Left colon (tissue), 2 donors: ENCODE measurements at regions not wholly inside any gene's neighbourhood (a gene's known extent, or its start where the extent isn't known, plus 50 kb on each side); places are given as distances from the start of the nearest gene placed in this dataset.
"Not testable (repeated sequence)": the region's sequence is repeated elsewhere in the genome, so short reads cannot be mapped to it uniquely, and the experiment has no call there.

Experiments
- ATAC-seq: fragments of 200-7000 bp; cut with Tn5 transposase; one replicate; pipeline ENCODE4 v1.9.1; 2020; ENCODE audit warnings: mild to moderate bottlenecking, moderate library complexity
- DNase-seq, 2 donors: peaks; one replicate each; pipeline ENCODE4 v3.0.0-alpha.2; 2020
- intact Hi-C, 2 donors: fragments of 100-400 bp; cut with DNase I in 1 of 2; cut with micrococcal nuclease in 1 of 2; formaldehyde crosslinking; loops; one replicate each; pipeline versions ENCODE4 v1.11.2 to v1.14.0; 2022; cut with DNase I, micrococcal nuclease
- donor health status: DM: no; HTN: no; CAD: no.
- donor health status: DM: yes; HTN: yes; CAD: no.

GRCh38 chr21:6474250-6474968 is 4047.0 kb upstream of the TPTE start:
- ATAC-seq, DNase-seq, intact Hi-C loops: not testable (repeated sequence)

DNA sequence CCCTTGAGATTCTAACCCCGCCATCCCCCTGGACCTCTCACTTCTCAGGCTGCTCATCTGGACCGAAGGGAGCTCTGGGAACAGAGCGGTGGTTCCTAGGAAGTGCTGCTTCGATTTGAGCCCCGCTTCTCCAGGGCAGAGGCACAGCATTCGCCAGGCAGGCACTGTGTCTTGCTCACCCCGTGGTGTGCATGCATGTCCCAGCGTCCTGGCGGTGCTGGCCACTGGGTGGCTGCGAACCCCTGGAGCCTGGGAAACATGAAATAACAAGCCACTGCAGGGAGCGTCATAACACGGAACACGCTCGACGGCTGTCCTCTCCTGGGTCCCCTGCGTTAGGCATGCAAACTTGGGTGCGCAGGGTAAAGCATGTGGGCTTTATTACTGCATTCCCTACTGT is 4040.3 kb upstream of the TPTE start:
- intact Hi-C loops, DNase-seq, ATAC-seq: not testable (repeated sequence)

DNA sequence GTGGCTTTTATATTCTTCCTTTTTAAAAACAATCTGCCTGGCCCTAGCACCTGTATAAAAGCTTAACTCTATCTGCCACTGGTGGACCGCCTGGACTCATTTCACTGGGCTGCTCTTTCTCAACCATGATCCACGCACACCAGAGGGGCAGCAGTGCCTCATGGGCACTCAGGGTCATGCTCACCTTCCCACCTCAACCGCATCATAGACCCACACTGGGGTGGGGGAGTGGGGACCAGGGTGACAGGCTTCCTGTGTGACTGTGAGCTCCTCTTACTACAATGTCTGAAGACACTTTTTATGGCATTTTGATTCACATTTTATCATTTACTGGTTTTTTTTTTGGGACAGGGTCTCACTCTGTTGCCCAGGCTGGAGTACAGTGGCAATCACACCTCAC is 4038.8 kb upstream of the TPTE start:
- intact Hi-C loops, ATAC-seq, DNase-seq: not testable (repeated sequence)

DNA sequence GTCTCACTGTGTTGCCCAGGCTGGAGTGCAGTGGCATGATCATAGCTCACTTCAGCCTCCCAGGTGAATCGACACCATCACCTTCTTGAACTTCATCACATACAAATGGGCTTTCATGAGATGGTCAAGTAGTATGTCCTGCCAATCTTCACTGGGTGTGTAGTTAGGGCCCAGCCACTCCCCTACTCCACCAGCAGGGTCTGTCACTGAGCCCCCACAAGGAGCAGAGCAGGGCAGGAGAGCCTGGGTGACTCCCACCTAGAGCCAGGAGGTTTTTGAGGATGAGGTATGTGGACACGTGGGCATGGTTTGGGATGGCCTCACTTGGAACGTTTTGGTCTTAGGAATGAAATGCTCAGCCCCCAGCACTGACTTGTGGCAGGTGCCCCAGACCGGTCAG is 4037.7 kb upstream of the TPTE start:
- ATAC-seq, intact Hi-C loops, DNase-seq: not testable (repeated sequence)

DNA sequence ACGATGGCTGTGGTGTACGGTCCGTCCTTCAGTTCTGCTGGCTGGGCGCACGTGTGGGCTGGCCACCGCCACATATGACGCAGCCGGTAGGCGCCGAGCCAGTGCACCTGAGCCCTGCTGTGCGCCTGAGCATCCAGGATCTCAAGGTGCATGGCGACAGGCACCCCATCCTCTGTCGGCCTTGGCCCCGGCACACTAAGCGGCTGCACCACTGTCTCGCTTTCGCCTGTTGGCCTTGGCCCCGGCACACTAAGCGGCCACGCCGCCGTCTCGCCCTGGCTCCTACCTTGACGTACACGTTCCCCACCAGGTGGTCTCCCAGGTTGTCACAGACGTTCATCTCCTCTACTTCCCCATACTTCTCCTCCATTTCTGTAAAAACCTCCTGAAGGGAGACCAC is 4034.6 kb upstream of the TPTE start:
- DNase-seq, intact Hi-C loops, ATAC-seq: not testable (repeated sequence)

DNA sequence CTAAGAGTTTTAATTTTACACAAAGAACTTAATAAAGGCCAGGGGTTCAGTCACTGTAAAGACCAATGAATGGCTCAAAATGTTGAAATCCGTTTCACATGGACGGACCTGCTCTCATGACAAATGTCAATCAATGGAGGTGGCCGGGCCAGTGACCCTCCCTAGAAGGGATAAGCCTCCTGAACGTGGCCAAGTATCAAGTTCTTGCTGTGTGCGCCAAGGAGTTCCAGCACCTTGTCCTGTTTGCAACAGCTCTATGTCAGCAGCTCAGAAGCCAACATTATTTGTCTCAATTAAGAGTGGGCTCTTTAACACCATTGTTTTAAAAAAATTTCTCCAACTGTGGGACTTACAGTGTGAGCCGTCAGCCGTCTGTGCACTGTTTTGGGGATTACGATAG is 4028.7 kb upstream of the TPTE start:
- ATAC-seq, DNase-seq, intact Hi-C loops: not testable (repeated sequence)

DNA sequence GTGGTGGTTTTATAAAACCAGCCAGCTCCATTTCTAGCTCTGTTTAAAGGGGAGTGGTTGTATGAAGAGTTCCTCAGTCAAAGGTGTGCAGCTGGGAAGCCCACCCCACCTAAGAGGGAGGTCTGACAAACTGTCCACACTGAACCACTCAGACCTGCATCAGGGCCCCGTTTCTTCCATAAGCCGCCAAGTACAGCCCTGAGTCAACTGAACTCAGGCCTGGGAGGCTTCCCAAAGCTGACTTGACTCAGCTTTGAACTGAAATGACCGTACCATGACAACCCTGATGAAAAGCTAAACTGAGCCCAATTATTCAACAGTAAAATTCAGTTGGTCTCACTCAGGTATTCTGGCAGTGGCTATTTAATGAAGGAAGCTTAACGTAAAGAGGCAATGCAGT is 4027.4 kb upstream of the TPTE start:
- ATAC-seq, DNase-seq, intact Hi-C loops: not testable (repeated sequence)

GRCh38 chr21:6496356-6496755 is 4025.0 kb upstream of the TPTE start:
- DNase-seq, ATAC-seq, intact Hi-C loops: not testable (repeated sequence)

DNA sequence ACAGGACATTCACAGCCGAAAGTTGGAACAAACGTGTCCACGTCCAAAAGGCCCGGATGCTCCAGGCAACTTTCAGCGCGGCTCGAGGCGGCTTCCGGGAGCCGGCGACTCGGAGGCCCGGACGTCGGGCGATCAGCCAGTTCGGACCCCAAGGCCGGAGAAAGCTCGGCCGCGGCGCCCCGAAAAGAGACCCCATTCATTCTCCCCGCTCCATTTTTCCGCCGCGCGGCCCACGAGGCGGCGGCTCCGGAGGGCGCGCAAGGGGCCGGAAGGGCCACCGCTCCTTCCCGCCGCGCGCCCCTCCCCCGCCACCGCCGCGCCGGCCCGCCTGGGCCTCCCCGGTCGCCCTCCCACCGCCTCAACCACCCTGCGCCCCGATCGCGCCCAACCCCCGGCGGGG is 4022.7 kb upstream of the TPTE start:
- intact Hi-C loops: not testable (repeated sequence)
- peak; percentile 68 for ATAC-seq

DNA sequence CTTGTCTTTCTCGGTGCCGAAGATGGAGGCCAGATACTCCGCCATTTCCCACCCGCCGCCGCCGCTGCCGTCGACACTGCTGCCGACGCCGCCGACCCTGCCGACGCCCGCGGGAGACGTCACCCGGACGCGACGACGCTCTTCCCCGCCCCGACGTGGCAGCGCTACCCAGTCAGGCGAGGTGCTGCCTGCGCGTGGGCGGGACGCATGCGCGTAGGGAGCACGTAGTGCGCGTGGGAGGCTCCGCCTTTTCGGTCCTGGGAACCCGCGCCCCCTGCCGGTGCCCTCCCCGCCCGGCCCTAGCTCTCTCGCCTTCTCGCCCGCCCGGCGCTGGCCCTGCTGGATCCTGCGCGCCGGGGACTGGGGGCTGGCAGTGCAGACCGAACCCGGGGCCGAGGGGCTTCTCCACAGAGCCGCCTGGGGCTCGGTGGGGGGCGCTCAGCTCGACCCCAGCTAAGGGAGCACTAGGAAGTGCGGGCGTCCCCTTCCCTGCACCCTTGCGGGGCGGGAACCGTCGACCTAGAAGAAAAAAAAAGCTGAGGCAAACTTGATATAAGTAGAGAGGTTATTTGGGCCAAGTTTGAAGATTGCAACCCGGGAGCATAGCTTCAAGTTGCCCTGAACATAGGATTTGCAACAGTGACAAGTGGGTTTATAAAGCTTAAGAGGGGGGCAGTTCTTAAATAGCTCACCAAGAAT is 4022.1 kb upstream of the TPTE start:
- peak; percentile 99 for ATAC-seq
- DNase-seq: peak; percentile 71 to 77
- intact Hi-C loops: not testable (repeated sequence)

More for the DNA sequence above, 4022.7 kb upstream of the TPTE start:
- DNase-seq: peak; percentile 24 to 43

DNA sequence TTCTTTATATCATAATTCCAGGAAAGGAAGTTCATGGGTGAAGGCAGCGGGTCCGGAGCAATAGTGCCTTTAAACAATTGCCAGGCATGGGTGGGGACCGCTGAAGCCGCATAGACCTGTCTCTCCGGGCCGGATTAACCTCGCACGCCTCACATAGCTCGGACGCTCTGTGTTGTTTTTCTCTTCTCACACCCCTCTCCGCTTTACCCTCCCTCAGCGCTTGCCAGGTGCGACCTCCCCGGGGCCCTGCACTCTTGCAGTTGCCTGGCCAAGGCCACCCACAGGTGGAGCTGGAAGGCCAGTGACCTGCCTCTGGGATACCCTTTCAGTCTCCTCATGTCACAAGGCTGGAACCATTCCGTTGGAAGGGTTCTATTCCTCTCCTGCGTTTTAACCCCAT is 4021.5 kb upstream of the TPTE start:
- intact Hi-C loops, DNase-seq: not testable (repeated sequence)
- peak; percentile 18 for ATAC-seq

- intact Hi-C loops, ATAC-seq, DNase-seq: not testable (repeated sequence)
Measured at GRCh38 chr21:6500681-6501080, 4020.7 kb upstream of the TPTE start.

GRCh38 chr21:6506167-6506894 is 4015.1 kb upstream of the TPTE start:
- intact Hi-C loops, ATAC-seq, DNase-seq: not testable (repeated sequence)

- intact Hi-C loops, ATAC-seq, DNase-seq: not testable (repeated sequence)
Measured at GRCh38 chr21:6507632-6508031, 4013.8 kb upstream of the TPTE start.

DNA sequence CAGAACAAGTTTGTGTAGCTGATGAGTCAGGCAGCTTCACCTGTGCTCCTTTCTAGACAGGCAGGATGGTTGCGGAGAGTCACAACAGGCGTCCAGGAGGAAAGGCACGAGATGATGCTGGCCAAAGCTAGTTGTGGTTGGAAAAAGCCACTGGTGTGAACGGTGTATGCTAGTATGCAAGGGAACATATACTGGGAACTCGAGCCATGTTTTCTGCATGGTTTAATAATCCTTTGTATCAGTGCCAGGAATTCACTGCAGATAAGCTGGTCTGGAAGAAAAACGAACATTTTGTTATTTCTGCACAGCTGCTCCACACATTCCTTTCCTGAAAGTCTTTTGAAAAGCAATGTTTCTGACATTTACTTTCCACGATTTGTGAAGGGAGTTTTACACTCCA is 3999.6 kb upstream of the TPTE start:
- DNase-seq, ATAC-seq, intact Hi-C loops: not testable (repeated sequence)

DNA sequence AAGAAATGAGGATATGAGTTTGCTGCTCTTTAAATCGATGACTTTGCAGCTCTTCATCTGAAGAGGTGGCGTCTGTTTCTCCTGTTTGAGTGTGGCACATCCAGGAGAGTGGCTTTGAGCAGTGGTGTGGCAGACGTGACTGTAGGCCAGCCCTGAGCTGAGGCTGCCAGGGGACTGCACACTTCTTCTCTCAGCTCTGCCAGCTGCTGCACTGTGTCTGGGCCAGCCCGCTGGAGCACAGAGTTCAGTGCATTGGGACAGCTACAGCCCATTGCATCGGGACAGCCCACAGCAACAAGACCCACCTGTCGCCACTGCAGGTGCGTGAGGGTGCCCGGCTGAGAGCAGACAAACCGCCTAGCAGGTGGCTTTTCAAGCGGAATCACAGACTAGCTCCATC is 3995.2 kb upstream of the TPTE start:
- intact Hi-C loops, ATAC-seq, DNase-seq: not testable (repeated sequence)

DNA sequence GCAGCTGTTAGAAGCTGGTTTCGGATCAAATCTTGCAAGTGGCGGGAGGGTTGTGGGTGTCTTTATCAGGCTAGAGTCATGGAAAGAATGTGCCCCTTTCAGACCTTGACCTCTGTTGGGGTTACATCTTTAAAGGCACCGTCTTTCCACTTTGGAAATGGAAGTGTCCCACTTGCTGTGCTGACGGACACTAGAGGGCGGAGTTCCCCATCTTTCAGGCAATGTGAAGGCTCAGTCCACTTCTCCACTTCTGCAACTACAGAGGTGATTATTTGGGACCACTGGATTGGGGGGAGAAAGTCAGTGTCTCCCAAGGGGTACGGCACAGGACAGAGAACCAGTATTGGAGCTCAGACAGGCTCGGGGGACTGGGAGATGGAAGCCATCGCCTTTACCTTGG is 3990.7 kb upstream of the TPTE start:
- ATAC-seq: peak; percentile 53
- DNase-seq, intact Hi-C loops: not testable (repeated sequence)

DNA sequence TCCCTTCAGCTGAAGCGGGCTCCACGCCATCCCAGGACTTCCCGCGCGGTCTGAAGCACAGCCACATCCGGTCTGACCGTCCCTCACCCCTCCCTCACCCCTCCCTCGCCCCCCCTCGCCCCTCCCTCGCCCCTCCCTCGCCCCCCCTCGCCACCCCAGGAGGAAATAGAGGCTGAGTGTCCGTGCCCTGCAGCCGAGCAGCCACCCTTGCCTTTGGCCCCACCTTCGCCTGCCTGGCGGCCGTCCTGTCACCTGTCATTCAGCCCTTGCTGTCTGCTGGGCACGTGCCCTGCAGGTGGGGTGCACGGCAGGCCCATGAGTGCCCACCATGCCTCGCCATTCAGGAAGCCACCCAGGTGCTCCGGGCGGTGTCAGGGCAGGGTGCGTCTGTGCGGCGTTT is 3988.1 kb upstream of the TPTE start:
- peak; percentile 45 for ATAC-seq
- intact Hi-C loops, DNase-seq: not testable (repeated sequence)

DNA sequence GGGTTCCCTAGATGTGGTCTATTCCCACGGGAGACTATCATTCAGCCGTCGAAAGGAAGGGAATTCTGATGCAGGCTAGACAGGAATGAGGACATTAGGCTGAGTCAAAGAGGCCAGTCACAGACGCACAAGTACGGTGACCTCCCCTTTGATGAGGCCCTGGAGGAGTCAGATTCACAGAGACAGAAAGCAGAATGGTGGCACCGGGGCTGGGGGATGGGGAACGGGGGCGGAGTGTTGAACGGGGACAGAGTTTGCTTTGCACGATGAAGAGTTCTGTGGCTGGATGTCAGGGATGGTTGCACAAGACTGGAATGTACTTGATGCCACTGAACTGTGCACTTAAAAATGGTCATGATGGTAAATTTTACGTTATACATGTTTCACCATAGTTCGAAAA is 3983.1 kb upstream of the TPTE start:
- ATAC-seq, intact Hi-C loops, DNase-seq: not testable (repeated sequence)
